ENCODE measurements at regions not wholly inside any gene's neighbourhood (a gene's known extent, or its start where the extent isn't known, plus 50 kb on each side); places are given as distances from the start of the nearest gene placed in this dataset.
A peak's percentile ranks its signal among the peaks of the same experiment; 100 is the strongest.
"Not testable (repeated sequence)": the region's sequence is repeated elsewhere in the genome, so short reads cannot be mapped to it uniquely, and the experiment has no call there.

- not testable (repeated sequence) for H3K27me3 ChIP-seq (ENCODE audit: control insufficient read depth, insufficient read depth, low read length)
Observed at GRCh38 chrX:149420566-149420965, 84.5 kb downstream of the IDS start.

DNA sequence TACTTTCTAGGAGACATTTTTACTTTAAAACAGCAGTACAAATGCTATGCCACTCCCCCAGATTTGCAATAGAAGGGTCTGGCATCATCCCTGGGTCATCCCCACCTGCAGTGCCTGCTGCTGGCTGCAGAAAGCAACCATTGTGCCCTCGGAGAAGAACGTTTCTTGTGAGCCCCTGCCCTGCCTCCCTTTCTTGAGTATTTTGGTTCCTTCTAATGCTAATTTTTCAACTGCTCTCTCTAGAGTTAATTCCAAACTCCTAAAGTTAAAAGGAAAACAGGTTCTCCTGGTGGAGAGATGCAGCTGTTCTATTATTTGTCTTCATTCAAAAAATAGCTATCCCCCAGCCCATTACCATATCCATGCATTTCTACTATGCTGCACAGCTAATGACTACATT, 107.1 kb downstream of the IDS start:
- peak overlapping the region; percentile 14; the same call in 1 of the 2 replicates for H3K4me3 ChIP-seq (ENCODE audit: low read depth, low read length)
- H3K36me3 ChIP-seq (ENCODE audit: control insufficient read depth, insufficient read depth, low read length): no peaks in the 10 kb centered on the region
- H3K27me3 ChIP-seq (ENCODE audit: control insufficient read depth, insufficient read depth, low read length): no peaks in the 10 kb centered on the region
- H3K9me3 ChIP-seq (ENCODE audit: control insufficient read depth, insufficient read depth, low read length): peaks cover 42% of the 10 kb centered on the region
- peaks cover 14% of the 10 kb centered on the region for H3K4me1 ChIP-seq (ENCODE audit: control insufficient read depth, insufficient read depth, low read length)
- no peak overlapping the region for H3K9ac ChIP-seq (ENCODE audit: low read depth, low read length)
- peak overlapping the region; percentile 79 for H3K27ac ChIP-seq (ENCODE audit: low read depth, low read length)

More at GRCh38 chrX:149420566-149420965, 84.5 kb downstream of the IDS start:
- H3K4me1 ChIP-seq (ENCODE audit: control insufficient read depth, insufficient read depth, low read length); H3K4me3 ChIP-seq (ENCODE audit: low read depth, low read length); H3K9ac ChIP-seq (ENCODE audit: low read depth, low read length); H3K27ac ChIP-seq (ENCODE audit: low read depth, low read length); H3K36me3 ChIP-seq (ENCODE audit: control insufficient read depth, insufficient read depth, low read length): not testable (repeated sequence)
- peaks cover 42% of the 10 kb centered on the region for H3K9me3 ChIP-seq (ENCODE audit: control insufficient read depth, insufficient read depth, low read length)

- H3K27me3 ChIP-seq (ENCODE audit: control insufficient read depth, insufficient read depth, low read length): no peaks in the 10 kb centered on the region
- no peak overlapping the region for H3K9ac ChIP-seq (ENCODE audit: low read depth, low read length)
- H3K9me3 ChIP-seq (ENCODE audit: control insufficient read depth, insufficient read depth, low read length): peaks cover 47% of the 10 kb centered on the region
- H3K36me3 ChIP-seq (ENCODE audit: control insufficient read depth, insufficient read depth, low read length): no peaks in the 10 kb centered on the region
- H3K27ac ChIP-seq (ENCODE audit: low read depth, low read length): no peak overlapping the region
- H3K4me3 ChIP-seq (ENCODE audit: low read depth, low read length): no peak overlapping the region
- no peaks in the 10 kb centered on the region for H3K4me1 ChIP-seq (ENCODE audit: control insufficient read depth, insufficient read depth, low read length)
Observed at GRCh38 chrX:149392921-149393320, 112.2 kb downstream of the IDS start.

GRCh38 chrX:149383852-149384251, 121.3 kb downstream of the IDS start:
- H3K27me3 ChIP-seq (ENCODE audit: control insufficient read depth, insufficient read depth, low read length): no peaks in the 10 kb centered on the region
- peaks cover 49% of the 10 kb centered on the region for H3K9me3 ChIP-seq (ENCODE audit: control insufficient read depth, insufficient read depth, low read length)
- H3K9ac ChIP-seq (ENCODE audit: low read depth, low read length): no peak overlapping the region
- no peaks in the 10 kb centered on the region for H3K4me1 ChIP-seq (ENCODE audit: control insufficient read depth, insufficient read depth, low read length)
- H3K36me3 ChIP-seq (ENCODE audit: control insufficient read depth, insufficient read depth, low read length): no peaks in the 10 kb centered on the region
- H3K27ac ChIP-seq (ENCODE audit: low read depth, low read length): no peak overlapping the region
- no peak overlapping the region for H3K4me3 ChIP-seq (ENCODE audit: low read depth, low read length)

- H3K9me3 ChIP-seq (ENCODE audit: control insufficient read depth, insufficient read depth, low read length): peaks cover 22% of the 10 kb centered on the region
- no peak overlapping the region for H3K27ac ChIP-seq (ENCODE audit: low read depth, low read length)
- no peaks in the 10 kb centered on the region for H3K36me3 ChIP-seq (ENCODE audit: control insufficient read depth, insufficient read depth, low read length)
- no peaks in the 10 kb centered on the region for H3K4me1 ChIP-seq (ENCODE audit: control insufficient read depth, insufficient read depth, low read length)
- no peak overlapping the region for H3K4me3 ChIP-seq (ENCODE audit: low read depth, low read length)
- no peak overlapping the region for H3K9ac ChIP-seq (ENCODE audit: low read depth, low read length)
- H3K27me3 ChIP-seq (ENCODE audit: control insufficient read depth, insufficient read depth, low read length): no peaks in the 10 kb centered on the region
Observed at GRCh38 chrX:149374751-149375150, 130.4 kb downstream of the IDS start.

DNA sequence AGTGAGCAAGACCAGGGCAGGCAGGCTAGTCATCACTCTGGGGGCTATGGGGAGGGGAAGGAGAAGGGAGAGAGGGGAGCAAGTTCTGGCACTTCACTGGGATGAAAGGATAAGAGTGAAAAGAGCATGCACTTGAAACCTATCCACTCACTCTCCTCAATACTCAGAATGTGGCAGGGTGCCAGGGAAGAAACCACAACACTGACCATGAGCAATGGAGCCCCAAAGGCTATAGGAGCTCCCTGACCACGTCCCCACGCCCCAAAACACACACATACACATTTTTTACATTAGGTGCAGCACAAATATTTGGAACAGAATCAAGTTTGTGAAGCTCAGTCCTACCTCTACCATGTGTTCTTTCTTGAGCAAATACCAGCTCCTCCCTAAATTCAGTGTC, 132.2 kb downstream of the IDS start:
- H3K4me3 ChIP-seq (ENCODE audit: low read depth, low read length): no peak overlapping the region
- no peaks in the 10 kb centered on the region for H3K4me1 ChIP-seq (ENCODE audit: control insufficient read depth, insufficient read depth, low read length)
- no peak overlapping the region for H3K27ac ChIP-seq (ENCODE audit: low read depth, low read length)

GRCh38 chrX:149371986-149372385, 133.1 kb downstream of the IDS start:
- Histone ChIP-seq H3K27ac (ENCODE audit: low read depth, low read length) (no peak overlapping the region), H3K36me3 (ENCODE audit: control insufficient read depth, insufficient read depth, low read length) (no peaks in the 10 kb centered on the region)

More for the DNA sequence above, 132.2 kb downstream of the IDS start:
- H3K27me3 ChIP-seq (ENCODE audit: control insufficient read depth, insufficient read depth, low read length): no peaks in the 10 kb centered on the region
- no peaks in the 10 kb centered on the region for H3K36me3 ChIP-seq (ENCODE audit: control insufficient read depth, insufficient read depth, low read length)
- H3K9me3 ChIP-seq (ENCODE audit: control insufficient read depth, insufficient read depth, low read length): peaks cover 11% of the 10 kb centered on the region
- no peak overlapping the region for H3K9ac ChIP-seq (ENCODE audit: low read depth, low read length)

DNA sequence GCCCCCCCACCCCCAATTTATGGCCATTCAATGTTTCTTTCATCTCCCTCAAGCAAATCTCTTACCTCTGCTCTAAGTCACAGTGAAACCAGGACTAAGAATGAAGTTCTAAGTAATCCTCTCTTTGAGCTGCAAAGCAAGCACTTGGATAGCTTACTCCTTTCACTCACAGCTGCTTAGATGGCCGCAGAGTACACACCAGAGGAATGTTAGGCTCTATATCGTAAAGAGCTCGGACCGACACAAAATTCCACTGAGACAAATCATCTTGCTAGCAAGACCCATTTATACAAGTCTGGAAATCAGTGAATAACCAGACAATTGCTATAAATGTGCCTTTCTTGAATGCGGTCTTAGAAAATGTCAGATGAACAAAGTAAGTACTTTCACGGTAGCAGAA, 135.0 kb downstream of the IDS start:
- no peaks in the 10 kb centered on the region for H3K27me3 ChIP-seq (ENCODE audit: control insufficient read depth, insufficient read depth, low read length)
- no peak overlapping the region for H3K4me3 ChIP-seq (ENCODE audit: low read depth, low read length)
- no peak overlapping the region for H3K9ac ChIP-seq (ENCODE audit: low read depth, low read length)
- no peak overlapping the region for H3K27ac ChIP-seq (ENCODE audit: low read depth, low read length)
- H3K9me3 ChIP-seq (ENCODE audit: control insufficient read depth, insufficient read depth, low read length): peaks cover 18% of the 10 kb centered on the region
- H3K36me3 ChIP-seq (ENCODE audit: control insufficient read depth, insufficient read depth, low read length): no peaks in the 10 kb centered on the region
- H3K4me1 ChIP-seq (ENCODE audit: control insufficient read depth, insufficient read depth, low read length): no peaks in the 10 kb centered on the region

More at GRCh38 chrX:149371986-149372385, 133.1 kb downstream of the IDS start:
- H3K27me3 ChIP-seq (ENCODE audit: control insufficient read depth, insufficient read depth, low read length): no peaks in the 10 kb centered on the region
- no peak overlapping the region for H3K9ac ChIP-seq (ENCODE audit: low read depth, low read length)
- no peaks in the 10 kb centered on the region for H3K4me1 ChIP-seq (ENCODE audit: control insufficient read depth, insufficient read depth, low read length)
- H3K9me3 ChIP-seq (ENCODE audit: control insufficient read depth, insufficient read depth, low read length): peaks cover 17% of the 10 kb centered on the region
- no peak overlapping the region for H3K4me3 ChIP-seq (ENCODE audit: low read depth, low read length)

DNA sequence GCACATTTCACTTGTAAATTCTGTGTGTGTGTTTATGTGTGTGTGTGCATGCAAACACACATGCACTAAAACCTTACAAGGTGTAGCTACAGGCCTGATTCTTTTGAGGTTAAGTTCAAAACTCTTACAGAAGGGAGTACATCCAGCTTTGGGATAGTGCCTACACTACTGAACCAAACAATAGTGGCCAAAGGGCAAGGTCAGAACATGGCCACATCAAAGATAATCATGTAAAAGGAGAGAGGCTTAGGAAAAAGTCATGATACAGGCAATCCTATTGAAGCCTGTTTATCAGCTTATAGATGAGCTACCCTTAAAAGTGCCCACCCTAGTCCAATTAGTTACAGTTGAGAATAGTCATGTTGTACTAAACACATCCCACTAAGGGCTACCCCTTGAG, 139.6 kb downstream of the IDS start:
- Histone ChIP-seq H3K27ac (ENCODE audit: low read depth, low read length) (no peak overlapping the region), H3K4me3 (ENCODE audit: low read depth, low read length) (no peak overlapping the region), H3K36me3 (ENCODE audit: control insufficient read depth, insufficient read depth, low read length) (no peaks in the 10 kb centered on the region), H3K9ac (ENCODE audit: low read depth, low read length) (no peak overlapping the region), H3K4me1 (ENCODE audit: control insufficient read depth, insufficient read depth, low read length) (no peaks in the 10 kb centered on the region), H3K27me3 (ENCODE audit: control insufficient read depth, insufficient read depth, low read length) (no peaks in the 10 kb centered on the region), H3K9me3 (ENCODE audit: control insufficient read depth, insufficient read depth, low read length) (peaks cover 21% of the 10 kb centered on the region)

DNA sequence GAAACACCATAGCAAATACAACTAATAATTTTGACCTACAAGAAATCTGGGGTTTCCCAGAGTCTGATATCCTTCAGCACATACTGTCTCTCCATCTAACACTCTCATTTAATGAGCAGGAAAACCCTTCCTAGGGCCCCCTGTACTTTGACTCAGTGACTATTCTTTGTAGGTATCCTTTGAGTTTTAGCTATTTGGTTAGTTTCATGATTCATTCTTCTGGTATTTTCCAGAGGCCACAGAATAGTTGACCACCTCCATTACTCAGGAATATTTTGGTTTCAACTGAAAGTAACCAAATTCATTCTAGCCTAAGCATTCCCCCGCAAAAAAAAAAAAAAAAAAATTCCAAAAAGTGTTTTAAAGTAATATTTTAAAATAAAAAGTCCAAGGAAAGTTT, 140.0 kb downstream of the IDS start:
- Histone ChIP-seq H3K4me1 (ENCODE audit: control insufficient read depth, insufficient read depth, low read length) (no peaks in the 10 kb centered on the region), H3K36me3 (ENCODE audit: control insufficient read depth, insufficient read depth, low read length) (no peaks in the 10 kb centered on the region)

DNA sequence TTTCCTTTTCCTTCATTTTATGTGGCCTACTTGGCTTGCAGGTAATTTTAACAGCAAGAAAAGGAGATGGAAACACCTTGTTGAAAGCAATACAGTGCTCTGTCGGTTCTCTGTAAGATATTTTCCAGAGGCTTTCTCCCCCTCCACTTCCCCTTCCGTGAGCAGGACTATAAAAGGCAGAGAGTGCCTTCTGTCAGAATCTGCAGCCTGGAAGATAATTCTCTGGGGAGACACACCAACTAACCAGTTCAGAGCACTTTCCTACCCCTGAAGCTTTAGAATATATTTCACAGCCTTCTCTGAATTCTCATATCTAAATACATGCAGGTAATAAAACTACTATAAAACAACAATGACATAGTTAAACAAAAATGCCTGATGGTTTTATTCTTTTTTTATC, 141.1 kb downstream of the IDS start:
- Histone ChIP-seq H3K27me3 (ENCODE audit: control insufficient read depth, insufficient read depth, low read length) (no peaks in the 10 kb centered on the region), H3K4me1 (ENCODE audit: control insufficient read depth, insufficient read depth, low read length) (no peaks in the 10 kb centered on the region), H3K36me3 (ENCODE audit: control insufficient read depth, insufficient read depth, low read length) (no peaks in the 10 kb centered on the region), H3K4me3 (ENCODE audit: low read depth, low read length) (no peak overlapping the region), H3K9me3 (ENCODE audit: control insufficient read depth, insufficient read depth, low read length) (peaks cover 32% of the 10 kb centered on the region), H3K9ac (ENCODE audit: low read depth, low read length) (no peak overlapping the region), H3K27ac (ENCODE audit: low read depth, low read length) (no peak overlapping the region)

More for the DNA sequence above, 140.0 kb downstream of the IDS start:
- H3K27me3 ChIP-seq (ENCODE audit: control insufficient read depth, insufficient read depth, low read length): no peaks in the 10 kb centered on the region
- H3K9me3 ChIP-seq (ENCODE audit: control insufficient read depth, insufficient read depth, low read length): peaks cover 26% of the 10 kb centered on the region
- H3K9ac ChIP-seq (ENCODE audit: low read depth, low read length): no peak overlapping the region
- H3K27ac ChIP-seq (ENCODE audit: low read depth, low read length): no peak overlapping the region
- no peak overlapping the region for H3K4me3 ChIP-seq (ENCODE audit: low read depth, low read length)

DNA sequence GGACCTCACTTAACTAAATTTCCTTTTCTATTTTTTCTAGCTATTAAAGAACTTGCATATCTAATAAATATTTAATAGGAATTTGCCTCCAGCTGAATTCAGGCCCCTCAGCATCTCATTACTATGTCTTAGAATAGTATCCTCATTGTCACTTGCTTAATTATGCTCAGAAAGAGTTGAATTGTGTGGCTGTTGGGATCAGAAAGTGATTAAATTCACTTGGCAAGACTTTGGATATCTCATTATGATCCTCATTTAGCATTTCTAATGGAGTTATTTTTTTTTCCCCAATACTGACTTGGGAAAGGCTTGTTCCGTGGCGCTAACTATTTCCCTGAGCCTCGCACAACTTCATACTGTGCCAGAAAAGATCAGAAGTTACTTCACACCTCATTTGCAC, 158.8 kb downstream of the IDS start:
- Histone ChIP-seq H3K9me3 (ENCODE audit: control insufficient read depth, insufficient read depth, low read length) (peaks cover 34% of the 10 kb centered on the region), H3K27ac (ENCODE audit: low read depth, low read length) (no peak overlapping the region), H3K9ac (ENCODE audit: low read depth, low read length) (no peak overlapping the region), H3K4me1 (ENCODE audit: control insufficient read depth, insufficient read depth, low read length) (0 out of 2 replicates have a peak, but pooled peaks cover 5% of the 10 kb centered on the region), H3K36me3 (ENCODE audit: control insufficient read depth, insufficient read depth, low read length) (no peaks in the 10 kb centered on the region), H3K4me3 (ENCODE audit: low read depth, low read length) (no peak overlapping the region), H3K27me3 (ENCODE audit: control insufficient read depth, insufficient read depth, low read length) (no peaks in the 10 kb centered on the region)

All from HUES48 (cell line).